HEK293T (cell line): ENCODE measurements at regions not wholly inside any gene's neighbourhood (a gene's known extent, or its start where the extent isn't known, plus 50 kb on each side); places are given as distances from the start of the nearest gene placed in this dataset.

ENCODE experiments used
- BHLHE40 ChIP-seq: fragments of 450-650 bp; IDR thresholded peaks from 2 replicates; pipeline ENCODE4 v1.6.1; 2016; ENCODE audit warnings: mild to moderate bottlenecking, moderate library complexity, borderline replicate concordance
- CTBP1 ChIP-seq: fragments of 450-650 bp; IDR thresholded peaks from 2 replicates; pipeline ENCODE4 v1.6.1; 2016; ENCODE audit warnings: borderline replicate concordance
- ELF4 ChIP-seq: fragments of 450-650 bp; IDR thresholded peaks from 2 replicates; pipeline ENCODE4 v1.6.1; 2017; ENCODE audit warnings: antibody characterized with exemption
- FOXA1 ChIP-seq: fragments of 450-650 bp; IDR thresholded peaks from 2 replicates; pipeline ENCODE4 v1.6.1; 2016; ENCODE audit warnings: mild to moderate bottlenecking
- FOXM1 ChIP-seq: fragments of 450-650 bp; IDR thresholded peaks from 2 replicates; pipeline ENCODE4 v1.6.1; 2017; ENCODE audit warnings: mild to moderate bottlenecking, borderline replicate concordance
- LEF1 ChIP-seq: fragments of 450-650 bp; IDR thresholded peaks from 2 replicates; pipeline ENCODE4 v1.6.1; 2017; ENCODE audit warnings: mild to moderate bottlenecking, borderline replicate concordance
- NFRKB ChIP-seq: fragments of 450-650 bp; IDR thresholded peaks from 2 replicates; pipeline ENCODE4 v1.6.1; 2016; ENCODE audit warnings: mild to moderate bottlenecking, moderate library complexity
- PKNOX1 ChIP-seq: fragments of 450-650 bp; IDR thresholded peaks from 2 replicates; pipeline ENCODE4 v1.6.1; 2016
- SP1 ChIP-seq: fragments of 450-650 bp; IDR thresholded peaks from 2 replicates; pipeline ENCODE4 v1.6.1; 2017
- SUZ12 ChIP-seq: fragments of 450-650 bp; IDR thresholded peaks from 2 replicates; pipeline ENCODE4 v1.6.1; 2016; ENCODE audit warnings: mild to moderate bottlenecking
- ZNF384 ChIP-seq: fragments of 450-650 bp; IDR thresholded peaks from 2 replicates; pipeline ENCODE4 v1.6.1; 2016

GRCh38 chr6:141483598-141484061, 649.1 kb upstream of the GJE1 start:
- no peak for TF ChIP-seq PKNOX1
- TF ChIP-seq LEF1: no peak
- TF ChIP-seq FOXA1: no peak
- TF ChIP-seq BHLHE40: no peak
- TF ChIP-seq ELF4: no peak
- no peak for TF ChIP-seq SP1
- no peak for TF ChIP-seq NFRKB
- no peak for TF ChIP-seq ZNF384
- TF ChIP-seq CTBP1: no peak
- no peak for TF ChIP-seq FOXM1
- no peak for TF ChIP-seq SUZ12
